Astrocyte (in vitro differentiated cells and primary cell): ENCODE measurements at regions not wholly inside any gene's neighbourhood (a gene's known extent, or its start where the extent isn't known, plus 50 kb on each side); places are given as distances from the start of the nearest gene placed in this dataset.
"Not testable (repeated sequence)": the region's sequence is repeated elsewhere in the genome, so short reads cannot be mapped to it uniquely, and the experiment has no call there.

Experiments
- DNase-seq: peaks from one replicate; pipeline ENCODE4 v3.0.0-alpha.2; 2010; ENCODE audit warnings: low read depth
- FAIRE-seq: peaks from 2 replicates; lab custom pipeline; 2011; peaks lifted over from hg19 to GRCh38; lab: Jason Lieb, UNC
- H2AFZ ChIP-seq: 2 replicates; pipeline ENCODE4 v1.6.0; 2012; ENCODE audit warnings: low read depth, low read length, inconsistent platforms
- H3K27ac ChIP-seq: 2 replicates; pipeline ENCODE4 v1.5.1; 2011; ENCODE audit warnings: low read depth, low read length, inconsistent platforms
- H3K27me3 ChIP-seq: 2 replicates; pipeline ENCODE4 v1.6.0; 2011; ENCODE audit warnings: low read length, inconsistent platforms; ENCODE audit not compliant: insufficient read depth
- H3K36me3 ChIP-seq: 2 replicates; pipeline ENCODE4 v1.5.1; 2011; ENCODE audit warnings: low read length, inconsistent platforms; ENCODE audit not compliant: insufficient read depth
- H3K4me1 ChIP-seq: 2 replicates; pipeline ENCODE4 v1.5.1; 2011; ENCODE audit warnings: low read length, inconsistent platforms; ENCODE audit not compliant: insufficient read depth
- H3K4me2 ChIP-seq: 2 replicates; pipeline ENCODE4 v1.6.0; 2012; ENCODE audit warnings: low read length, inconsistent platforms
- H3K4me3 ChIP-seq: 2 replicates; pipeline ENCODE4 v1.5.1; 2011; ENCODE audit warnings: low read depth, mild to moderate bottlenecking, low read length, inconsistent platforms; ENCODE audit not compliant: insufficient read depth
- H3K79me2 ChIP-seq: 2 replicates; pipeline ENCODE4 v1.6.0; 2012; ENCODE audit warnings: mild to moderate bottlenecking, low read length, inconsistent platforms; ENCODE audit not compliant: insufficient read depth
- H3K9ac ChIP-seq: 2 replicates; pipeline ENCODE4 v1.6.0; 2012; ENCODE audit warnings: mild to moderate bottlenecking, low read length, inconsistent platforms
- H3K9me3 ChIP-seq: 2 replicates; pipeline ENCODE4 v1.5.1; 2012; ENCODE audit warnings: low read depth, mild to moderate bottlenecking, low read length, inconsistent platforms; ENCODE audit not compliant: insufficient read depth
- H4K20me1 ChIP-seq: 2 replicates; pipeline ENCODE4 v1.6.0; 2012; ENCODE audit warnings: low read length, inconsistent platforms; ENCODE audit not compliant: insufficient read depth
- H3K27ac Mint-ChIP-seq: one replicate; pipeline ENCODE4 v1.8.0; 2021; ENCODE audit warnings: mild to moderate bottlenecking, mixed read lengths; ENCODE audit not compliant: unreplicated experiment
- H3K27me3 Mint-ChIP-seq: one replicate; pipeline ENCODE4 v1.8.0; 2021; ENCODE audit warnings: low read depth, mixed read lengths; ENCODE audit not compliant: unreplicated experiment
- H3K36me3 Mint-ChIP-seq: one replicate; pipeline ENCODE4 v1.8.0; 2021; ENCODE audit warnings: low read depth, mixed read lengths; ENCODE audit not compliant: unreplicated experiment
- H3K4me1 Mint-ChIP-seq: one replicate; pipeline ENCODE4 v1.8.0; 2021; ENCODE audit warnings: low read depth, mixed read lengths; ENCODE audit not compliant: unreplicated experiment
- H3K4me3 Mint-ChIP-seq: one replicate; pipeline ENCODE4 v1.8.0; 2021; ENCODE audit warnings: mild to moderate bottlenecking, moderate library complexity, mixed read lengths; ENCODE audit not compliant: unreplicated experiment
- H3K9me3 Mint-ChIP-seq: one replicate; pipeline ENCODE4 v1.8.0; 2021; ENCODE audit warnings: mild to moderate bottlenecking, mixed read lengths; ENCODE audit not compliant: unreplicated experiment

GRCh38 chr1:120299433-120300057, 115.3 kb upstream of the NBPF8 start:
- H3K36me3 ChIP-seq, H3K36me3 Mint-ChIP-seq, H3K9me3 Mint-ChIP-seq, H3K4me3 Mint-ChIP-seq, H3K79me2 ChIP-seq, H3K4me2 ChIP-seq, DNase-seq, H3K27ac Mint-ChIP-seq, H3K4me3 ChIP-seq, H3K9me3 ChIP-seq, H3K9ac ChIP-seq, H3K4me1 Mint-ChIP-seq, H3K4me1 ChIP-seq, H3K27me3 ChIP-seq, H3K27ac ChIP-seq, H4K20me1 ChIP-seq, H3K27me3 Mint-ChIP-seq, H2AFZ ChIP-seq, FAIRE-seq: not testable (repeated sequence)

- not testable (repeated sequence) for H3K27me3 Mint-ChIP-seq, H3K27ac ChIP-seq, H3K27me3 ChIP-seq, H3K9me3 ChIP-seq, H3K9ac ChIP-seq, H3K4me3 ChIP-seq, H3K4me3 Mint-ChIP-seq, DNase-seq, H3K36me3 Mint-ChIP-seq, H3K4me1 ChIP-seq, H3K79me2 ChIP-seq, FAIRE-seq, H4K20me1 ChIP-seq, H3K4me2 ChIP-seq, H3K4me1 Mint-ChIP-seq, H3K27ac Mint-ChIP-seq, H2AFZ ChIP-seq, H3K9me3 Mint-ChIP-seq, H3K36me3 ChIP-seq
Observed at GRCh38 chr1:120298487-120298886, 116.3 kb upstream of the NBPF8 start.

GRCh38 chr1:120297345-120297953, 117.4 kb upstream of the NBPF8 start:
- FAIRE-seq = not testable (repeated sequence)

GRCh38 chr1:120290105-120290504, 113.8 kb upstream of the SEC22B start:
- not testable (repeated sequence) for H3K27ac ChIP-seq, H3K36me3 ChIP-seq, H3K4me1 ChIP-seq, H3K27me3 ChIP-seq, DNase-seq, H3K79me2 ChIP-seq, H3K4me1 Mint-ChIP-seq, H3K4me3 ChIP-seq, H3K4me3 Mint-ChIP-seq, H3K9ac ChIP-seq, H3K4me2 ChIP-seq, H3K27me3 Mint-ChIP-seq, H2AFZ ChIP-seq, H3K36me3 Mint-ChIP-seq, H3K27ac Mint-ChIP-seq, H3K9me3 Mint-ChIP-seq, H4K20me1 ChIP-seq, H3K9me3 ChIP-seq, FAIRE-seq

More at GRCh38 chr1:120297345-120297953, 117.4 kb upstream of the NBPF8 start:
- not testable (repeated sequence) for H3K27me3 ChIP-seq, H3K27me3 Mint-ChIP-seq, H3K4me1 ChIP-seq, H2AFZ ChIP-seq, H3K36me3 Mint-ChIP-seq, H3K79me2 ChIP-seq, H4K20me1 ChIP-seq, H3K27ac Mint-ChIP-seq, H3K4me2 ChIP-seq, H3K4me1 Mint-ChIP-seq, DNase-seq, H3K9ac ChIP-seq, H3K4me3 Mint-ChIP-seq, H3K27ac ChIP-seq, H3K36me3 ChIP-seq, H3K4me3 ChIP-seq, H3K9me3 ChIP-seq, H3K9me3 Mint-ChIP-seq

GRCh38 chr1:120289601-120290074, 113.3 kb upstream of the SEC22B start:
- not testable (repeated sequence) for H3K9me3 ChIP-seq, H3K9me3 Mint-ChIP-seq, FAIRE-seq, H3K27ac Mint-ChIP-seq, H3K9ac ChIP-seq, DNase-seq, H3K4me3 Mint-ChIP-seq, H3K4me1 ChIP-seq, H3K79me2 ChIP-seq, H3K27me3 ChIP-seq, H3K36me3 Mint-ChIP-seq, H3K4me2 ChIP-seq, H3K27me3 Mint-ChIP-seq, H4K20me1 ChIP-seq, H3K36me3 ChIP-seq, H3K27ac ChIP-seq, H2AFZ ChIP-seq, H3K4me1 Mint-ChIP-seq, H3K4me3 ChIP-seq
